Fibroblast of peridontal ligament (primary cell): ENCODE measurements at regions not wholly inside any gene's neighbourhood (a gene's known extent, or its start where the extent isn't known, plus 50 kb on each side); places are given as distances from the start of the nearest gene placed in this dataset.
A peak's percentile ranks its signal among the peaks of the same experiment; 100 is the strongest.

Experiments used
- DNase-seq: peaks from one replicate; pipeline ENCODE4 v3.0.0-alpha.2; 2010; ENCODE audit errors: extremely low read depth

- DNase-seq: no peak
Observed at GRCh38 chr10:126847666-126848065, 57.6 kb upstream of the DOCK1 start.

GRCh38 chr10:126849646-126850045, 55.6 kb upstream of the DOCK1 start:
- no peak for DNase-seq

GRCh38 chr10:126851414-126852108, 53.7 kb upstream of the DOCK1 start:
- no peak for DNase-seq

GRCh38 chr10:126854726-126855495, 50.3 kb upstream of the DOCK1 start:
- peak; percentile 3 for DNase-seq
